ACHN (cell line): ENCODE measurements at regions not wholly inside any gene's neighbourhood (a gene's known extent, or its start where the extent isn't known, plus 50 kb on each side); places are given as distances from the start of the nearest gene placed in this dataset.
"Not testable (repeated sequence)": the region's sequence is repeated elsewhere in the genome, so short reads cannot be mapped to it uniquely, and the experiment has no call there.

ENCODE experiments used
- DNase-seq: peaks from one replicate; pipeline ENCODE4 v3.0.0-alpha.2; 2015
- in situ Hi-C: cut with HindIII; loops from 2 replicates; pipeline ENCODE4 v1.10.0; 2017; ENCODE audit warnings: low sequenced_read_pairs, low pct_ligation_motif_present, low pct_unique_long_range_greater_than_20kb

- DNase-seq = no peak
- in situ Hi-C loops = no loop called here
Observed at GRCh38 chr12:105423237-105423636, 92.7 kb downstream of the C12orf75 start.

- in situ Hi-C loops = no loop called here
- no peak for DNase-seq
Observed at GRCh38 chr12:105423921-105424320, 93.4 kb downstream of the C12orf75 start.

DNA sequence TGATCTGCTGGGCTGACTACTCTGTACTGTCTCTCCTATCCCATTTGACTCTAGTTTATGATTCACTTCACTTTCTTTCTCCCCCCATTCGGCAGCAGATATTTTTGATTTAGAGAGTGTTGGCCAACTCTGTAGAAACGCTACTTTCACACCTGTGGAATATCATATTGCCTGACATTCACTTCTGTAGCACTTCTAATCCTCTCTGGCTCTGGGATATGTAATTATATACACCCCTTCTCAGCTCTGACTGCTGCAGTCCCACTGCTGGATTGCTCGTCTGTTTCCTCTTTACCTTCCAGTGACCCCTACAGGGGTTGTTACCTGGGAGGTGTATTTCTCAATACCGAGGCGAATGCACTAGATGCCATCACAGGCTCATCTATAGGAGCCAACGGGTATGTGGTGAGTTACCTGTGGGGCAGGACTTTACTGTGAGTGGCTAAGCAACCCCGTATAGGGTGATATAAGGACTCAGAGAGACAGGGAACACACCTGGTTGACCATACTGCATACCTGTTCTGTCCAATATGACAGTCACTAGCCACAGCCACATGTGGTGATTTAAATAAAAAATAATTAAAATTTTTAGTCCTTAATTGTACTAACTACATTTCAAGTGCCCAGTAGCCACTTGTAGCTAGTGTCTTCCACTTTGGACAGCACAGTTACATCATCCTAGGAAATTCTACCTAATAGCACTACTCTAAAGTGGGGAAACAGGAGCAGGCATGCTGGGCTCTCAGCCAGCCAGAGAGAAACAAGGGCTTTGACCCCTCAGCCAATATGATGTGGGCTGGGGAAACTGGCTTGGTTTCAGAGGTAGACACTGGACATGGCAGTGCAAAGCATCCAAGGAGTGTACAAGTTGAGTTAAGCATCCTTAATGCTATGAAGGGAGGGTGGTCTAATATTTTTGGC lies 95.0 kb downstream of the C12orf75 start:
- no peak for DNase-seq
- in situ Hi-C loops = no loop called here

GRCh38 chr12:105426766-105427165 lies 96.3 kb downstream of the C12orf75 start:
- no peak for DNase-seq
- in situ Hi-C loops = no loop called here

DNA sequence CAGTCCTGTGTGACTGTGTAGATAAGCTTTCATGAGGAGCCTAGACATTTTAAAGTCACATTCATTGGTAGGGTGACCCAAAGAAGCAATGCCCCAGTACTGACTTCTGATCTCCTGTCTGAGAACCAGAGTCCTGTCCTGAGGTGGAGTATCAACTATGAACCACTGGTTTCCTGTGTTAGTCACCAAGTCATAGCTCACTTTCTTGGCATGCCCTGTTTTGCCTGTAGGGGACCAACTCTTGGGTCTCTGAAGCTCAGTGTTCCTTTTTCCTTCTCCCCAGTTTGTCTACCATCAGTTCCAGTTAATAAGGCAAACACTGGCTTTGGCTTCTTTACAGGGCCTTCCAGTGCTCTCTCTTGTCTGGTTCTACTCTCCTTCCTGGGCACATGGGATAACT lies 97.4 kb downstream of the C12orf75 start:
- no peak for DNase-seq
- in situ Hi-C loops = no loop called here

DNA sequence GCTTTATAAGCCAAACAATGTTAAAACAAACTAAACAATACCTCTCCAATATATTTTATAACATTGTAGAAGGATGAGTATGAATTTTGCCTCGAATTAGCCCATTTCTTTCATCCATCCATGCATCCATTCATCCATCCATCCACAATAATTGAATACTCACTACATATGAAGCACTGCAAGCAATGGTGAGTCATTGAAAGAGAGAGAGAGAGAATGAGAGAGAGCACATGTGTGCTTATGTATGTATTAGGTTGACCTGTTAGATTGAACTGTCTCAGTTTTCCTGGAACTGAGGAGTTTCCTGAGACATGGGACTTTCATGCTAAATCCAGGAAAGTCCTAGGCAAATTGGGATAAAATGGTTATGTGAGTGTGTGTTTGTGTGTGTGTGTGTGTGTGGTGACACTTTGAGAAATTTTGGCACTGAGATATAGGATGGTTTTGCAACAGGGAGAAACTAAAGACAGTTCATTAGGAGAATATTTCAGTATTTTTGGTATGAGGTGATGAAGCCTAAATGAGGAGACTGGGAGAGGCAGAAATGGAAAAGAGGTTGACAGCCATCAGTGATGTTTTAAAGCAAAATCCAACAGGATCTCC lies 98.4 kb downstream of the C12orf75 start:
- in situ Hi-C loops = no loop called here
- DNase-seq = no peak

DNA sequence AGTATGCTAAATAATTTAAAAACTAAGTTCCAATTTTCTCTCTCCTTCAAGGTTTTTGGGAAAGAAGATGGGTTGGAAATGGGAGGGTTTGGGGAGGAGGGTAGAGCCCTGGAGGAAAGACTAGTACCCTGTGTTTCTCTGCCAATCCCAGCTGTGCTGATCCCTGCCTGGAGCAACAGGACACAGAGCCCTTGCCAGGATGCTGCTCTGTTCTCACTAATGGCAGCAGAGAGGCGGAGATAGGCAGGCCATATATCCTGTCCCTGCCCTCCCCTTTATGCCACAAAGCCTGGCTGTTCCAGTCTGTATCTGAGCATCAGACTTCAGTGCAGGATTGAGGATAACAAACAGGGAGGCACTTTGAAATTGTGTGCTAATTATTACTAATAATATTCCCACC lies 99.0 kb downstream of the C12orf75 start:
- in situ Hi-C loops = no loop called here
- no peak for DNase-seq

DNA sequence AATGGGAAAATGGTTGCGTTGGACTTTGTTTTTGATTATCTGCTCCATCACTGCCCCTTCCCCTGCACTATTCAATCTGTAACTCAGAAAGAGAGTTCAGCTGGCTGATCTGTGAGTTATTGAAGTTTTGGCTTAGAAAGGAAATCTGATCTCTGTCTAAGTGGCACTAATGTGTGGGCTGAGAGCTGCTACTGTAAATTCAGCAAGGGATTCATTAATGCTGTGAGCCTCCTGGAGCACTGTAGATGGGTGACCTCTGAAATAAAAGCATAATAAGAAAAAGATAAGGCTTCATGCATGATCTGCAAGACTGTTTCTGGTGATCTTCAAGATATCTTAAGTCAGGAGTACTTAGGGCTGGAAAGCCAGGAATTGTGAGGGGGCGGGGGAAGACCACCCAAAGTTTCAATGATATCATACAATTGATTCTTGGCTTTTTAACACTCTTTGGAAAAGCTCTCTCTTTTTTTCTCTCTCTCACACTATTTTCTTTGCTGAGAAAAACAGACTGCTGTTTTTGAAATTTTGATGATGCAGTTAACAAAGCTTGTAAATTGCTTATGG lies 101.1 kb downstream of the C12orf75 start:
- in situ Hi-C loops = no loop called here
- DNase-seq = no peak

GRCh38 chr12:105433804-105434203 lies 103.3 kb downstream of the C12orf75 start:
- no peak for DNase-seq
- in situ Hi-C loops = no loop called here

DNA sequence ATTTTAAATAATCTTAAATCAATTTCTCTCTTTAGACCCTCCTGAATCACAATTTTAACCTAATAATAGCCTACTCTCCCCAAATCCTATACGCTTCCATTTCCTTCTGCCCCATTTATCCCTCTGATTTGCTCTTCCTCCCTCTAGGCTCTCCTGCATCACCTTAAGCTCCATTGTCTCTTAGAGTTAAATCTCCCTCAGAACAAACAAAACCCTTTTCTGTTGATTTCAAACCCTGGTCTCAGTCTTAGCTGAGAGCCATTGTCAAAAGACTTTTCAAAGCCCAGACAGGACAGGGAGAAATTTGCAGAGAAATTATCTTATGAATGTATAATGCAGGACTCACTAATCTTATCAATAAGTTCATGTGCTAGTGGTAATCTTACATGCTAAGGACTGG lies 106.1 kb downstream of the C12orf75 start:
- no peak for DNase-seq
- in situ Hi-C loops = no loop called here

GRCh38 chr12:105440037-105440664 lies 109.7 kb downstream of the C12orf75 start:
- in situ Hi-C loops = no loop called here
- DNase-seq = no peak

DNA sequence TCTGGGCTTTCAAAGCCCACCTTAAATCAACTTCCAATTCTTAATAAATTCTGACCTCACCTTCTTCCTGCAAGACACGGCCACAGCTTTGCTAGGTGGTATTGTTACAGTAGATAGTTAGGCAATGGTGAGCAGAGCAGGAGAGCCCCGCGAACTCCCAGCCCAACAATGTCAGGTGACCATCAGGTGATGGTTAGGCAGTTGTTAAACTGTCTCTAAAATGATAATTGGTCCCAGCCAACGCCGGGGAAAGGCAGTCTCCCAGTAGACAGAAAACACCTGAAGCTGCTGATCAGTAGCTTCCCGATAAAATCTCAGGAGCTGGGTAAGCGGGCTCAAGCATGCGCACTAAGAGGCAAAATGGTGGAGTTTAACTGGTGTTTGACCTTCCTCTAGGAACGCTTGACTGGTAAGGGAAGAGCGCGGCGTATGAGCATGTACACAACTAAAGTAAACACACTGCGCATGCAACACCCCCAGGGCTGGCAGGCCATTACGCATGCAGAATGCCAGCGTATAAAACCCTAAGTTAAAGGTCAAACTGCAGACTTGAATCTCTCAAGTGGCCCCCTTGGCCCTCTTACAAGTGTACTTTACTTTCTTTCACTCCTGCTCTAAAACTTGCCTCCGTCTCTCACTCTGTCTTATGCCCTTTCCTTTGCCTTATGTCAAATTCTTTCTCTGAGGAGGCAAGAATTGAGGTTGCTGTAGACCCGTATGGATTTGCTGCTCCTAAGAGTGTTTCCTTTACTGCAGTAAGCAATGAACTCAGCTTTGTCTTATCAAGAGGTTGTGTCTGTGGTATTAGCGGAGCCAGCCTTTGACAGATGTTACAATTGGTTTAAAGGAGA lies 113.5 kb downstream of the C12orf75 start:
- DNase-seq = no peak
- in situ Hi-C loops = no loop called here

DNA sequence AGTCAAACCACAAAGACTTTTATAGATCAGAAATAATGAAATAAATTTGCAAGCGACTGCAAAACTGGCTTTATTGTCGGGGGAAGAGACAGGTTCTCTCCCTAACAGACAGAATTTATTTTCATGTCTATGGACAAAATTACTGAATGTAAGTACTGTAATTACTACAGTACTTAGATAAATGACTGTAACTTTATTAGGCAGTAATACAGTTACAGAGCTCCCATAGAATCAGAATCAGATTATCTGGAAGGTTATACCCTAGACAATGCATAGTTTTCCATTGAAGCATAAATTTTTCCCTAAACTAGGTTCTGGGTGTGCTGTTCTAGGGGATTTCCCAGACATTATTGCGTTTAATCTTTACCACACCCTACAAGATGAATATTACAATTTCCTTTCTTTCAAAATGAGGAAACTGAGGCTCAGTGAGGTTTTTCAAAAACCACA lies 114.2 kb downstream of the C12orf75 start:
- in situ Hi-C loops = no loop called here
- no peak for DNase-seq

DNA sequence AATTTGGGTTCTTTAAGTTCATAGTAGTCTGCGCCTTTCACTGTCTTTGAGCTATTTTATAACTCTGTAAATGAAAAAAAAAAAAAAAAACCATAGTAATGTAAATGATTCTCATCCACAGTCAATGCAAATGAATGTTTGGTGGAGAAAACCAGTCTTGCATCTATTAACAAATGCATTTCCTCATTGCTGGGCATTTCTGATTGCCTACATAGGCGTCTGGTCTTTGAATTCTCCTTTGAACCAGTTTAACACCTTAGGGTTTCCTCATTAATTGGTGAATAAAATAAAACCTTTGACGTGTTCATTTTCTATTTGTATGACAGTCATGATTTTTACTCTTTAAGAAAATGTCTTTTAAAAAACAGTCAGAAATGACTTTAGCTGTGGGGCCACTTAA lies 114.8 kb downstream of the C12orf75 start:
- in situ Hi-C loops = no loop called here
- DNase-seq = no peak

DNA sequence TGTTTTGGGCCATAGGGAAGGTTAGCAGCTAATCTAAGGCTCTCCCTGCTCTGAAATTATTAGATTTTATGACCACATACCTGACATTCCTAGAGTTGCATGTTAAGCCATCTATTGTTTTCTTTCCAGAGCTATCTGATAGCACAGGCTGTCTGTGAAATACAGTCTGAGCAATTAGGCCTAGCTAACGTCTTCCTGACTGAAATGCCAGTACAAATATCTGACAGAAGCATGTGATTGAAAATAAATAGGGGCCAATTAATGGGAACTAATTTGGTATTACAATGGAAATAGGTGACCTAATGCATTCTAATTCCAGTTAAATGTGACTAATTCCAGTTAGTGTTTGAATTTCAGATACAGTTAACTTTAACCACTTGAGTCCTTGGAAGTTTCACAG lies 115.2 kb downstream of the C12orf75 start:
- no peak for DNase-seq
- in situ Hi-C loops = no loop called here

- in situ Hi-C loops, DNase-seq: not testable (repeated sequence)
Observed at GRCh38 chr12:105446460-105446859, 116.0 kb downstream of the C12orf75 start.

GRCh38 chr12:105449431-105449830 lies 118.9 kb downstream of the C12orf75 start:
- in situ Hi-C loops = no loop called here
- no peak for DNase-seq

DNA sequence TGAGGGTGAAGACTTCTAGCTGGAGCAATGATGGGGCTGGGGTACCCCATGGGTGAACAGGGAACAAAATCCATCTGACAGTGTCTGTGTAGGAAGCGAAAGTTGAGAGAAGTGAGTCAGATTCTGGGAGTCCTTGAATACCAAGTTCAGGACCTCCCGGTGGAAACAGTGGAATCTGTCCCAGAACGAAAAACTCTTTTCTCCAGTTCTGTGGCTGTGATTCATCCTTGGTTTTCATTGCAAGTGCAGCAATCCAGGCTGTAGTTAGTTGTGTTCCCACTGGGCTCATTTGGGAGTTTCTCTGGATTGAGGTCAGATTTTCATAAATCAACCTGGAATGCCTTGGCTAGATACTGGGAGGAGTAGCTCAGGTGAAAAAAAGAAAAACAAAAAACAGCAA lies 120.7 kb downstream of the C12orf75 start:
- DNase-seq = no peak
- in situ Hi-C loops = no loop called here
